H1 (cell line): ENCODE measurements at regions not wholly inside any gene's neighbourhood (a gene's known extent, or its start where the extent isn't known, plus 50 kb on each side); places are given as distances from the start of the nearest gene placed in this dataset.

ENCODE experiments used
- RXRA ChIP-seq: IDR thresholded peaks from 2 replicates; pipeline ENCODE4 v1.6.1; 2011; ENCODE audit warnings: low read depth, mild to moderate bottlenecking, low read length, moderate library complexity; ENCODE audit not compliant: insufficient read depth
- TF ChIP-seq, protein P1 (sequence below): IDR thresholded peaks from 2 replicates; pipeline ENCODE4 v1.6.1; 2011; ENCODE audit warnings: low read depth, mild to moderate bottlenecking, low read length; ENCODE audit not compliant: insufficient read depth

GRCh38 chr1:244150071-244150470, 99.0 kb downstream of the ZBTB18 start (continued):
- TF ChIP-seq, protein P1, sequence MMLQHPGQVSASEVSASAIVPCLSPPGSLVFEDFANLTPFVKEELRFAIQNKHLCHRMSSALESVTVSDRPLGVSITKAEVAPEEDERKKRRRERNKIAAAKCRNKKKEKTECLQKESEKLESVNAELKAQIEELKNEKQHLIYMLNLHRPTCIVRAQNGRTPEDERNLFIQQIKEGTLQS = no peak
- no peak for TF ChIP-seq RXRA
